Gastroesophageal sphincter (tissue), 3 donors: ENCODE measurements at regions not wholly inside any gene's neighbourhood (a gene's known extent, or its start where the extent isn't known, plus 50 kb on each side); places are given as distances from the start of the nearest gene placed in this dataset.

ENCODE experiments used
- POLR2A ChIP-seq, 2 donors: fragments of 450-650 bp; IDR thresholded peaks; one replicate each; pipeline ENCODE4 v1.6.1; 2017; ENCODE audit warnings: antibody characterized with exemption in 2 of 2, mild to moderate bottlenecking in 2 of 2, moderate library complexity in 1 of 2
- POLR2AphosphoS5 ChIP-seq: sonication (generic); formaldehyde crosslinking; IDR thresholded peaks from one replicate; pipeline ENCODE4 v1.6.1; 2017; ENCODE audit warnings: antibody characterized with exemption
- TF ChIP-seq, protein P1 (sequence below), 4 experiments: fragments of 200-600 bp in 2 of 4; fragments of 450-650 bp in 2 of 4; sonication (generic) in 1 of 4; IDR thresholded peaks; one replicate each; pipeline ENCODE4 v1.5.1; 2017 to 2019; ENCODE audit warnings: antibody characterized with exemption in 4 of 4, mild to moderate bottlenecking in 2 of 4, moderate library complexity in 2 of 4

DNA sequence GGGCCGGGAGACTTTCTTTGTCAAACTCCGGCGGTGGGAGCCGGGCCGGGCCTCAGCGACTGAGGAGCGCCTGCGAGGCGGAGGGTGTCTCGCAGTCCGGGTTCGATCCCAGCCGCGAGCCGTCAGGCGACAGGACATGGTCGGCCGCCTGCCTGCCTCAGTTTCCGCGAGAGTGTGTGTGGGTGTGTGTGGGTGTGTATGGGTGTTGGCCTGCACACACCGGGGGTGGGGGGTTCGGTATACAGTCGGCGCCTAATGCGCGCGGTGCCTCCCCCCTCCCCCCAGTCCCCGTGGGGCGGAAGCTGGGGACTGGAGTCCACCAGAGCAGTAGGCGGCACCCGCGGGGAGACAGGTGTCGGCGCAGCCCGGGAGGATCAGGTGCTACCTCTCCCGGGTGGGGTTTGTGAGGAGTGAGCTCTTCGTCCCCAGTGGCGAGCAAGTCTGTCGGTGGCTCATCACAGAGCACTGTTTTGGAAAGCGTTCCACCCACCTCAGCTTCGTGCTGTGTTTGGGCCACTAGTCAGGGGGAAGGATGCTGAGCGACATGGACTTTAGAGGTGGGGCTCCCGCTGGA is 246.3 kb downstream of the GOLGA6L6 start:
- TF ChIP-seq POLR2AphosphoS5 = no peak
- TF ChIP-seq, protein P1, sequence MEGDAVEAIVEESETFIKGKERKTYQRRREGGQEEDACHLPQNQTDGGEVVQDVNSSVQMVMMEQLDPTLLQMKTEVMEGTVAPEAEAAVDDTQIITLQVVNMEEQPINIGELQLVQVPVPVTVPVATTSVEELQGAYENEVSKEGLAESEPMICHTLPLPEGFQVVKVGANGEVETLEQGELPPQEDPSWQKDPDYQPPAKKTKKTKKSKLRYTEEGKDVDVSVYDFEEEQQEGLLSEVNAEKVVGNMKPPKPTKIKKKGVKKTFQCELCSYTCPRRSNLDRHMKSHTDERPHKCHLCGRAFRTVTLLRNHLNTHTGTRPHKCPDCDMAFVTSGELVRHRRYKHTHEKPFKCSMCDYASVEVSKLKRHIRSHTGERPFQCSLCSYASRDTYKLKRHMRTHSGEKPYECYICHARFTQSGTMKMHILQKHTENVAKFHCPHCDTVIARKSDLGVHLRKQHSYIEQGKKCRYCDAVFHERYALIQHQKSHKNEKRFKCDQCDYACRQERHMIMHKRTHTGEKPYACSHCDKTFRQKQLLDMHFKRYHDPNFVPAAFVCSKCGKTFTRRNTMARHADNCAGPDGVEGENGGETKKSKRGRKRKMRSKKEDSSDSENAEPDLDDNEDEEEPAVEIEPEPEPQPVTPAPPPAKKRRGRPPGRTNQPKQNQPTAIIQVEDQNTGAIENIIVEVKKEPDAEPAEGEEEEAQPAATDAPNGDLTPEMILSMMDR (IDR thresholded peaks at IDR 0.05) = no peak
- no peak for TF ChIP-seq POLR2A (IDR thresholded peaks at IDR 0.05)
